DOHH2 (cell line): ENCODE measurements at regions not wholly inside any gene's neighbourhood (a gene's known extent, or its start where the extent isn't known, plus 50 kb on each side); places are given as distances from the start of the nearest gene placed in this dataset.

Experiments used
- CTCF ChIP-seq: fragments of 200-600 bp; sonication (generic); IDR thresholded peaks from one replicate; pipeline ENCODE4 v1.5.1; 2014; ENCODE audit warnings: antibody characterized with exemption, mild to moderate bottlenecking, low read depth, low read length; ENCODE audit not compliant: poor library complexity, severe bottlenecking
- EZH2phosphoT487 ChIP-seq: fragments of 200-600 bp; sonication (generic); IDR thresholded peaks from 2 replicates; pipeline ENCODE4 v1.6.1; 2017; ENCODE audit warnings: borderline replicate concordance, mild to moderate bottlenecking, antibody characterized with exemption, low read length, moderate library complexity, mixed read lengths

- TF ChIP-seq CTCF (no peak), EZH2phosphoT487 (no peak)
Measured at GRCh38 chr4:77493829-77494551, 111.6 kb upstream of the CXCL13 start.
